GM21619 (cell line): ENCODE measurements at regions not wholly inside any gene's neighbourhood (a gene's known extent, or its start where the extent isn't known, plus 50 kb on each side); places are given as distances from the start of the nearest gene placed in this dataset.

ENCODE experiments used
- ATAC-seq: cut with Tn5 transposase; IDR thresholded peaks from one replicate; pipeline ENCODE4 v1.9.1; 2021; ENCODE audit not compliant: unreplicated experiment

DNA sequence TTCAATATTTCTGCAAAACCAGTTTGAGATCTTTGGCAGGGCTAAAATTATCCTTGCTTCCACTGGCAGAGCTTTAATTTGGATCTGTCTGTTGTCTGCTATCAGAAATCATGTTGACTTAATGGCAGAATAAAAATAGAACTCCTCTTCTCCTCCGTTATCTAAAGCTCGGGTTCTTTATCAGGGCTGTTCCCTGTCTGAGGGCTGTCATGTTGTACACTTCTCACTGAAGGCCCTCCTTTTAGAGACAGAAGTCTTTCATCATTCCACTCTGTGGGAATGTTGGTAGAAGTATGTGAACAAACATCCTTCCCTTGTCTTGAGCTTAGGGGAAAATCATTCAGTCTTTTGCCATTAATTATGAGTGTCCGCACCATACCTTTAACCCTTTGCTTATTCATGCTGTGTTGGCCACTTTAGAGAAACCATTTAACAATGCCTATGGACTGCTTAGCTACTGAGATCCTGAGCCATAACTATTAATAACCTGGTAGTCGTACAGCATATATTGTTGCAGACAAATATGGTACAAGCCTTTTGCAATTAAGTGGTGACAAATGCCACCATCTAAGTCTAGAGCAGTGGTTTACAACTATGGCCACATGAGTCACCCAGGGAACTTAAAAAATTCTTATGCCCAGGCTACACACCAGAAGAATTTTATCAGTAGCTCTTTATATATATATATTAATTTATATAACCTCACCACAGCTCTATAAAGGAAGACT, 226.0 kb upstream of the TPM1 start:
- no peak for ATAC-seq

DNA sequence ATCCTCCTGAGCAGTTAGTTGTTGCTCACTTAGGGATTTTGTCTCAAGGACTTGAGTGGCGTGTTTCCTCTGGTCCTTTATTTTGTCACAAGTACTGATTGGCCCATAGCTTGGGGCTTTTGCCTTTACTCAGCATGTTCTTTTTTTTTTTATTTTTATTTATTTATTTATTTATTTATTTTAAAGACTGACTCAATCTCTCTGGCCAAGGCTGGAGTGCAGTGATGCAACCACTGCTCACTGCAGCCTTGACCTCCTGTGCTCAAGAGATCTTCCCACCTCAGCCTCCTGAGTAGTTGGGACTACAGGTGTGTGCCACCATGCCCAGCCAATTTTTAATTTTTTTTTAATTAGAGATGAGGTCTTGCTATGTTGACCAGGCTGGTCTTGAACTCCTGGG, 223.9 kb upstream of the TPM1 start:
- no peak for ATAC-seq

DNA sequence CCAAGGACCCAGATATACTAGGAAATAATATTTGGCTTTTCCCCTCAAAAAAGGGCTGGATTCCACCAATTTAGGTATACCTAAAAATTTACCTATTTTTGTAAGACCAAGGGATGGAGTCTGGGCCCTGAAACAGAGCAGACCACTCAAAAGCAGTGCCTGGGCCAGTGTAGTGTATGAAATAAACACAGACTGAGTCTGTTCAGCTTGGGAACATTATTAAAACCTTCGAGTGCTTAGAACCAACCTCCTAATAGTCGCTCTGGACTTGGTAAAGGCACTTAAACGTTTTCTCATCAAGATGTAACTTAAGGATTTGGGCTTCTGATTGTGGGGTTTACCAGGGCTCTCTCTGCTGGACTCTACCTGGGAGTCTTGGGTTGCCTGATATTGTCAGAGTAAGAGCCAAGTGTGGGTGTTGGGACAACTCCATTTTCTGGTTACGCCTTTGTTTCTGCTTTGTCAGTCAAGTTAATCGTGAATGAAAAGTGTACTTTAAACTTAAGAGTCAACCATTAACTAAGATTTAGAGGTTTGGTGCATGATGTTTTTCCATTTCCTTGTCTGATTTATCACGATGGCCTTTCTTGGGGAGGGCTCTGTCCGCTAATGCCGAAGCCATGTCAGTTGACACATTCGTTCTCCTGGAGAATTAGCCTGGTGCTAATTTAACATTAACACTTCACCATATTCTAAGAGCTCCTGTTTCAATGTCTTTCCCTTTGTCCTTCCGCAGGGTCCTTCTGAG, 221.0 kb upstream of the TPM1 start:
- ATAC-seq: no peak

- ATAC-seq: no peak
These were observed 220.3 kb upstream of the TPM1 start for GRCh38 chr15:62822228-62822627.

- no peak for ATAC-seq
These were observed 219.0 kb upstream of the TPM1 start for GRCh38 chr15:62823561-62823960.

GRCh38 chr15:62824111-62825015, 218.2 kb upstream of the TPM1 start:
- no peak for ATAC-seq

GRCh38 chr15:62825191-62825590, 217.4 kb upstream of the TPM1 start:
- ATAC-seq: no peak

DNA sequence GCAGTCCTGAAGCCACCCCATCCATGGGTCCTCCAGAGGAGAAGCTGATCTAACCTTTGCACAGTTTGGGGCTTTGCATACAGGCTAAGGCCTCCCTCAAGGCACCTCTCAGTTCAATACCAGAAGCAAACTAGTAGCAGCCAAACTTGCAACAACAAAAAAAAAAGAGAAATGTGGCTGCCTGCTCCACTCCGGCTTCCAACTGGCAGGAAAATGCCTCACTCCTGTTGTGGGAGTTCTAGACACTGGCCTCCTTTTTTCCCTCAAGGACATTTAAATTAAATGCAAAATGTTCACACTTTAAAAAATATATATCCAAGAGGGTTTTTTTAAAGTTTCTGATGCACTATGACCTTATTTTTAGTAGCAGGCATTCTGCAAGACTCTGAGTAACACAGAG, 216.0 kb upstream of the TPM1 start:
- ATAC-seq: no peak

- ATAC-seq: no peak
These were observed 214.2 kb upstream of the TPM1 start for GRCh38 chr15:62828364-62828763.

- ATAC-seq: no peak
These were observed 210.3 kb upstream of the TPM1 start for GRCh38 chr15:62832231-62832630.

GRCh38 chr15:62833646-62834045, 208.9 kb upstream of the TPM1 start:
- ATAC-seq: no peak

DNA sequence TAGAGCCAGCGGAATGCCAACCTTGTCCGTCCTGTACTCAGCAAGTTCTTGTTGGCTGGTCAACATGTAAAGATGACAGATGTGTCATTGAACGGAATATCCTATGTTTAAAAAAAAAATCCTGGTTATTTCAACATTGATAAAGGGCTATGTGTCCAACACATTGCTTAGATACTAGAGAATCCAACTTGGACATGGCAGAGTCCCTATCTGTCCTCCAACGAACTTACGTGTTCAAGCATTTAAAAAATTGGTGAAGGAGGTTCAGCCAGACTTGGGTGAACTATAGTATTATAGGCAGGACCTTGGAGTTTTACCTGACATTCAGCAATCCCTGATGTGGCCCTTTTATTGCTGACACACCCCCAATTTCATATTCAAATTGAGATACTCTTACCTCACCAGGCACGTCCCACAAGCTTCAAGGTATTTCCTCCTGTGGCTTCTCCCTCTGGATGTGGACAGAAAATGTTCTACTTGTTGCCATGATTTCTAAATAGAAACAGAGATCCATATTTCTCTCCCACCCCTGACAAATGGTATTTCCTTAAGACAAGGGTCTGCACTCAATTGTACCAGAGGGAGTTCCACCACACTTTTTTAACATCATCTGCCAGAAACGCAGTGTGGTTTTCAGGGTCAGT, 207.7 kb upstream of the TPM1 start:
- ATAC-seq: no peak

DNA sequence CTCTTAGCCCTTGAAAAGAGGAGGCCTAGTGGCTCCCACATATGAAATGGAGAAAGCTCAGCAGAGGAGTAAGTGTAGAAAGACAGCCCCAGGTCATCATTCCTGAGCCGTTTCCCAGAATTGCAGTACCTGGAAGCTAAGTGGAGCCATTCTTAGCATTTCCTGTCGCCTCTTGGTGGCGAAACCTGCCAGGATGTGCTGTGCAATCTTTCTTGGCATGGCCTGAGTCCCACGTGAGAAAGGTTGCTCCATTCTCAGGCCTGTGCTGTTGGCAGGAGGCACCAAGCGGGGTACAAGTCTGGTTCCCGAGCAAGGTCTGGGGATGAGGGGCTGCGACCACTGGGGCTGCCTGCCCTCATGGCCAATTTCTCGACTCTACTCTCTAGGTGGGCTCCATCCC, 207.2 kb upstream of the TPM1 start:
- ATAC-seq: no peak

DNA sequence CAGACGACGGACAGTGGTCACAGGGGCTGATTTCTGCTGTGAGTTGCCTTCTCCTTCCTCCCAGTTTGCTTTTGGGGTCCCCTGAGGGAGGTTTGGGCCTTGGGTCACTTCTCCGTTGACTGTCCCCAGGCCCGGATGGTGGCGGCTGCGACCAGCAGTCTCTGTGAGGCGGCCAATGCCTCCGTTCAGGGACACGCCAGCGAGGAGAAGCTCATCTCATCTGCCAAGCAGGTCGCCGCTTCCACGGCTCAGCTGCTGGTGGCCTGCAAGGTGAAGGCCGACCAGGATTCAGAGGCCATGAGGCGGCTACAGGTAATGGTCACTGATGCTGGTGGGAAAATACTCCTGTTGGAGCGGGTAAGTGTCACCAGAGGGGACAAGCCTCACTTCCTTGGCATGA, 206.8 kb upstream of the TPM1 start:
- no peak for ATAC-seq

GRCh38 chr15:62840526-62841268, 201.8 kb upstream of the TPM1 start:
- ATAC-seq: no peak

- ATAC-seq: no peak
These were observed 201.3 kb upstream of the TPM1 start for GRCh38 chr15:62841269-62841628.

DNA sequence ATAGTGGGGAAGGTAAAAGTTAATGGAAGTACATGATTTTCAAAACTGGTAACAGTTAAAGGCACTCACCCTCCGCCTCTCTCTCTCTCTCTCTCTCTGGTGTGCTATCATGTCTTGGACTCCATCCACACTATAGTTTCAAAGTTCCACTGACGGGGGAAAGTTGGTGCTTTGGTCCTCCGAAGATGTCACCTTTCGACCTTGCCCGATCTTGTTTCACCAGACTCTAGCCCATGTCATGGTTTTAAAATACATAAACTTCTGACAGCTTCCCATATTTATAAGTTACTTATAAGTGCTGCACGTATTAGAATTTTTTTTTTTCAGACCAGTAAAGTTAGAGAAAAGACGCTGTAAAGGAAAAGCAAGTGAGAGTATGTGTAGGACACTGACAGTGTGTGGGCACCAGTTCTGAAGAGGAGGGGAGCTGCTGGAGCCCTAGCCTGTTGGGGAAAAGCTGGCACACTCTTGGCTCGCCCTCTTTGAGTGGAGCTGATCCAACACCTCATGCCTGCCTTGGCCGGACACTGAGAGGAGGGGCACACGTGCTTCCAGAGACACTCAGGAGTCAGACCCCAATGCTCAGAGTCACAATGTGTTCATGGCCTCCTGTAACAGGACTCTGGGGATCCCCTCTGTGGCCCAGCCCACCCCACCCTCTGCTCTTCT, 200.5 kb upstream of the TPM1 start:
- no peak for ATAC-seq

- ATAC-seq: no peak
These were observed 199.2 kb upstream of the TPM1 start for GRCh38 chr15:62843311-62843710.

DNA sequence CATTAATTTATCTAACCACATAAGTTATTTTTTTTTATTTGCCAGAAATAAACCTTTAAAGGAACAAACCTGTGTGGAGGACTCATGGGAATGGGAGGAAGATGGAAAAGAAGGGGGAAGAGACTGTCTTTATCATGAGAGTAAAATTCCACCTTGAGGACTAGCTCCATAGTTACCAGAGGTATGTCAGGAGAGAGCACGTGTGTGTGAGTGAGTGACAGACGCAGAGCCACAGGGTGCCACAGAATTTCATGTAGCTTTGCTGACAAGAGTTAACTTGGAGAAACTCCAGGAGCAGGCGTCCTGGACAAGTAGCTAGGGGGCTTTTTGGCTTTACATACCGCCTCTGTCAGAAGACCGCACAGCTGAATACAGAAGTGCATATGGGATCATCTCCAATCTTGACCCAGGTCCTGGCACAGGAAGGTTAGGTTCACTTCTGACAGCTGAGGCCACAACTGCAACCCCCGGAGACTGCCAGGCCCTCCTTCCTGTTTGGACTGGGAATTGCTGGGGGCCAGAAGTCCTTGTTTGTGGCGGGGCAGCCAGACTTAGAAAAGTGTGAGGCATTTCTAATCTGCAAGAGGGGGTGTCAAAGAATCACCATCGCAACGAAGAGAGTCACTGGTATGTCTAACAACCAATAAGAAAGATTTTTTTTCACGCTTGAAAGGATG, 197.8 kb upstream of the TPM1 start:
- ATAC-seq: no peak
